Endodermal cell (in vitro differentiated cells): ENCODE measurements at regions not wholly inside any gene's neighbourhood (a gene's known extent, or its start where the extent isn't known, plus 50 kb on each side); places are given as distances from the start of the nearest gene placed in this dataset.

Experiments
- DNase-seq: peaks from one replicate; pipeline ENCODE4 v3.0.0-alpha.2; 2017
- H3K27ac ChIP-seq: 2 replicates; pipeline ENCODE4 v1.5.1; 2013; ENCODE audit warnings: mild to moderate bottlenecking, low read depth, low read length, moderate library complexity
- H3K27me3 ChIP-seq: 2 replicates; pipeline ENCODE4 v1.6.1; 2013; ENCODE audit warnings: mild to moderate bottlenecking, low read length, moderate library complexity; ENCODE audit not compliant: insufficient read depth, control insufficient read depth, poor library complexity, severe bottlenecking
- H3K36me3 ChIP-seq: 2 replicates; pipeline ENCODE4 v1.7.0; 2013; ENCODE audit warnings: mild to moderate bottlenecking, low read length, moderate library complexity; ENCODE audit not compliant: control insufficient read depth, insufficient read depth
- H3K4me1 ChIP-seq: one replicate; pipeline ENCODE4 v1.7.0; 2013; ENCODE audit warnings: low read length; ENCODE audit not compliant: control insufficient read depth, insufficient read depth
- H3K4me3 ChIP-seq: 2 replicates; pipeline ENCODE4 v1.5.1; 2013; ENCODE audit warnings: mild to moderate bottlenecking, low read length, moderate library complexity
- H3K9ac ChIP-seq: 2 replicates; pipeline ENCODE4 v1.6.1; 2013; ENCODE audit warnings: mild to moderate bottlenecking, low read length, moderate library complexity; ENCODE audit not compliant: poor library complexity, severe bottlenecking; ENCODE audit errors: extremely low read depth
- H3K9me3 ChIP-seq: 2 replicates; pipeline ENCODE4 v1.6.1; 2013; ENCODE audit warnings: mild to moderate bottlenecking, low read length, moderate library complexity; ENCODE audit not compliant: control insufficient read depth
- H3K27ac Mint-ChIP-seq: 2 replicates; pipeline ENCODE4 v1.8.0; 2020; ENCODE audit warnings: mixed read lengths
- H3K27me3 Mint-ChIP-seq: 2 replicates; pipeline ENCODE4 v1.8.0; 2021; ENCODE audit warnings: mild to moderate bottlenecking, mixed read lengths; ENCODE audit not compliant: insufficient read depth
- H3K36me3 Mint-ChIP-seq: 2 replicates; pipeline ENCODE4 v1.8.0; 2020; ENCODE audit warnings: low read depth, mixed read lengths
- H3K4me1 Mint-ChIP-seq: 2 replicates; pipeline ENCODE4 v1.8.0; 2020; ENCODE audit warnings: mixed read lengths
- H3K4me3 Mint-ChIP-seq: 2 replicates; pipeline ENCODE4 v1.8.0; 2020; ENCODE audit warnings: mild to moderate bottlenecking, moderate library complexity, mixed read lengths
- H3K9me3 Mint-ChIP-seq: 2 replicates; pipeline ENCODE4 v1.8.0; 2020; ENCODE audit warnings: mild to moderate bottlenecking, mixed read lengths
- WGBS, 2 experiments: methylation state at CpG; one replicate each; pipeline versions ENCODE4 v1.1.5 to v1.1.7; 2013; ENCODE audit warnings: missing lambda C conversion rate in 2 of 2, mixed read lengths in 1 of 2; ENCODE audit not compliant: insufficient coverage in 1 of 2, insufficient read length in 1 of 2; 5-methylcytosine and 5-hydroxymethylcytosine counted together
- TF ChIP-seq, protein P1 (sequence below): fragments of 200-600 bp; sonication (generic); conservative IDR thresholded peaks from 2 replicates; pipeline ENCODE4 v1.5.0; 2021; ENCODE audit warnings: antibody characterized with exemption, mild to moderate bottlenecking

- no peaks in the 10 kb centered on the region for H3K36me3 Mint-ChIP-seq
- H3K27ac Mint-ChIP-seq, result no peak overlapping the region
- Histone ChIP-seq H3K27ac (no peak overlapping the region), H3K9me3 (no peaks in the 10 kb centered on the region), H3K4me1 (no peaks in the 10 kb centered on the region), H3K36me3 (no peaks in the 10 kb centered on the region), H3K27me3 (no peaks in the 10 kb centered on the region), H3K4me3 (no peak overlapping the region), H3K9ac (no peak overlapping the region)
- DNase-seq, result no peak
- 83 to 94% methylated on average over 1 to 2 of the region's 2 CpGs for WGBS, 2 experiments
- H3K27me3 Mint-ChIP-seq, result no peaks in the 10 kb centered on the region
- no peak overlapping the region for H3K4me3 Mint-ChIP-seq
- H3K4me1 Mint-ChIP-seq, result peaks cover 17% of the 10 kb centered on the region
- peaks cover 2% of the 10 kb centered on the region for H3K9me3 Mint-ChIP-seq
- TF ChIP-seq, protein P1, sequence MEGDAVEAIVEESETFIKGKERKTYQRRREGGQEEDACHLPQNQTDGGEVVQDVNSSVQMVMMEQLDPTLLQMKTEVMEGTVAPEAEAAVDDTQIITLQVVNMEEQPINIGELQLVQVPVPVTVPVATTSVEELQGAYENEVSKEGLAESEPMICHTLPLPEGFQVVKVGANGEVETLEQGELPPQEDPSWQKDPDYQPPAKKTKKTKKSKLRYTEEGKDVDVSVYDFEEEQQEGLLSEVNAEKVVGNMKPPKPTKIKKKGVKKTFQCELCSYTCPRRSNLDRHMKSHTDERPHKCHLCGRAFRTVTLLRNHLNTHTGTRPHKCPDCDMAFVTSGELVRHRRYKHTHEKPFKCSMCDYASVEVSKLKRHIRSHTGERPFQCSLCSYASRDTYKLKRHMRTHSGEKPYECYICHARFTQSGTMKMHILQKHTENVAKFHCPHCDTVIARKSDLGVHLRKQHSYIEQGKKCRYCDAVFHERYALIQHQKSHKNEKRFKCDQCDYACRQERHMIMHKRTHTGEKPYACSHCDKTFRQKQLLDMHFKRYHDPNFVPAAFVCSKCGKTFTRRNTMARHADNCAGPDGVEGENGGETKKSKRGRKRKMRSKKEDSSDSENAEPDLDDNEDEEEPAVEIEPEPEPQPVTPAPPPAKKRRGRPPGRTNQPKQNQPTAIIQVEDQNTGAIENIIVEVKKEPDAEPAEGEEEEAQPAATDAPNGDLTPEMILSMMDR, result no peak
These were observed 69.2 kb downstream of the LYZL2 start for GRCh38 chr10:30560326-30560725.

GRCh38 chr10:30559180-30559579 lies 70.4 kb downstream of the LYZL2 start:
- Mint-ChIP-seq H3K36me3 (no peaks in the 10 kb centered on the region), H3K9me3 (peaks cover 2% of the 10 kb centered on the region), H3K4me1 (peaks cover 21% of the 10 kb centered on the region), H3K4me3 (no peak overlapping the region), H3K27ac (peak overlapping the region; percentile 82), H3K27me3 (no peaks in the 10 kb centered on the region)
- Histone ChIP-seq H3K27ac (no peak overlapping the region), H3K4me3 (no peak overlapping the region), H3K36me3 (no peaks in the 10 kb centered on the region), H3K9me3 (no peaks in the 10 kb centered on the region), H3K27me3 (no peaks in the 10 kb centered on the region), H3K4me1 (peaks cover 3% of the 10 kb centered on the region), H3K9ac (no peak overlapping the region)
- TF ChIP-seq, protein P1, result no peak
- 67 to 72% methylated on average over 6 to 9 of the region's 9 CpGs for WGBS, 2 experiments
- peak; percentile 51 for DNase-seq

- no peak overlapping the region for H3K4me3 Mint-ChIP-seq
- no peaks in the 10 kb centered on the region for H3K36me3 Mint-ChIP-seq
- Histone ChIP-seq H3K27ac (peak overlapping the region; percentile 19), H3K4me3 (no peak overlapping the region), H3K9ac (peak overlapping the region; percentile 52), H3K4me1 (peaks cover 10% of the 10 kb centered on the region), H3K9me3 (no peaks in the 10 kb centered on the region), H3K27me3 (no peaks in the 10 kb centered on the region), H3K36me3 (no peaks in the 10 kb centered on the region)
- no peaks in the 10 kb centered on the region for H3K27me3 Mint-ChIP-seq
- 53 to 70% methylated on average over 5 to 14 of the region's 14 CpGs for WGBS, 2 experiments
- TF ChIP-seq, protein P1, result no peak
- peaks cover 28% of the 10 kb centered on the region for H3K4me1 Mint-ChIP-seq
- peak overlapping the region; percentile 94 for H3K27ac Mint-ChIP-seq
- peaks cover 2% of the 10 kb centered on the region for H3K9me3 Mint-ChIP-seq
- peak; percentile 81 for DNase-seq
These were observed 71.1 kb downstream of the LYZL2 start for GRCh38 chr10:30558411-30558810.
